ENCODE measurements at regions not wholly inside any gene's neighbourhood (a gene's known extent, or its start where the extent isn't known, plus 50 kb on each side); places are given as distances from the start of the nearest gene placed in this dataset.

- no peak overlapping the region for H2BK12ac ChIP-seq (ENCODE audit: low read depth, low read length)
- no peaks in the 10 kb centered on the region for H3K9me3 ChIP-seq (ENCODE audit: insufficient read depth in 2 of 2, low read depth in 1 of 2, low read length in 1 of 2)
- no peak overlapping the region for H3K4ac ChIP-seq (replicated peaks; ENCODE audit: insufficient read length, low read depth, low read length)
- H2BK5ac ChIP-seq (ENCODE audit: low read depth, low read length): no peak overlapping the region
- FAIRE-seq (no peak), DNase-seq (ENCODE audit: low read depth in 1 of 2, low spot score in 2 of 2) (no peak)
- no peak overlapping the region for H3K9ac ChIP-seq (replicated peaks in 1 of 4; ENCODE audit: extremely low read depth in 1 of 4, low read depth in 3 of 4, low read length in 3 of 4)
- H2BK120ac ChIP-seq (replicated peaks; ENCODE audit: low read depth, low read length): no peak overlapping the region
- H3K79me2 ChIP-seq (ENCODE audit: control insufficient read depth in 1 of 2, insufficient read depth in 2 of 2, low read length in 2 of 2): no peaks in the 10 kb centered on the region
- H3K56ac ChIP-seq (replicated peaks; ENCODE audit: insufficient read length, low read depth, low read length): no peak overlapping the region
- no peaks in the 10 kb centered on the region for H3K4me1 ChIP-seq (replicated peaks in 1 of 4; ENCODE audit: control insufficient read depth in 3 of 4, insufficient read depth in 4 of 4, low read length in 3 of 4)
- H3K23ac ChIP-seq (ENCODE audit: insufficient read length): no peak overlapping the region
- H3K27ac ChIP-seq (ENCODE audit: low read depth, low read length): no peak overlapping the region
- CTCF ChIA-PET (ENCODE audit: partially characterized antibody): interaction anchor here (0.8 to 1.7 kb wide), 6 partner anchors 8 to 530 kb away, joined by 3 to 8 read pairs (median 4); no protein-coding TSS in a partner anchor
- no peak overlapping the region for H4K5ac ChIP-seq (ENCODE audit: insufficient read length, low read depth, low read length)
- H2AFZ ChIP-seq (ENCODE audit: low read length): no peak overlapping the region
- H3K4me3 ChIP-seq (ENCODE audit: extremely low read depth in 1 of 4, insufficient read depth in 2 of 4, low read depth in 3 of 4, low read length in 4 of 4): no peak overlapping the region
- no peak overlapping the region for H3K4me2 ChIP-seq (ENCODE audit: insufficient read depth in 1 of 2, low read depth in 2 of 2, low read length in 2 of 2)
- no peak overlapping the region for H2BK20ac ChIP-seq (ENCODE audit: low read length)
- no peaks in the 10 kb centered on the region for H3K36me3 ChIP-seq (ENCODE audit: control insufficient read depth in 2 of 4, insufficient read depth in 4 of 4, low read length in 3 of 4)
- no peak overlapping the region for H4K91ac ChIP-seq (replicated peaks; ENCODE audit: insufficient read length, low read length)
- H4K8ac ChIP-seq (ENCODE audit: extremely low read depth, insufficient read depth, low read length): no peak overlapping the region
- H3K14ac ChIP-seq (ENCODE audit: insufficient read length): no peak overlapping the region
- no peaks in the 10 kb centered on the region for H3K27me3 ChIP-seq (replicated peaks in 1 of 4; ENCODE audit: control insufficient read depth in 3 of 4, extremely low read depth in 1 of 4, insufficient read depth in 3 of 4, low read length in 3 of 4)
- 92% methylated on average over 4 of the region's 4 CpGs; no CpG with 5 or more reads in 1 of the 2 experiments for WGBS, 2 experiments (ENCODE audit: extremely low coverage in 1 of 2, insufficient coverage in 1 of 2, insufficient read length in 1 of 2, insufficient replicate concordance in 2 of 2, low coverage in 1 of 2, low lambda C conversion rate in 2 of 2, missing lambda C conversion rate in 1 of 2)
- H3K23me2 ChIP-seq (ENCODE audit: low read depth, low read length): no peaks in the 10 kb centered on the region
- H2BK15ac ChIP-seq (ENCODE audit: low read length): no peak overlapping the region
- H3K18ac ChIP-seq (ENCODE audit: extremely low read depth, low read length): no peak overlapping the region
- POLR2A ChIA-PET (ENCODE audit: partially characterized antibody): no interaction called here
- no peak overlapping the region for H2AK5ac ChIP-seq (ENCODE audit: low read depth, low read length)
- H3K79me1 ChIP-seq (ENCODE audit: low read depth, low read length): no peaks in the 10 kb centered on the region
- H4K20me1 ChIP-seq (replicated peaks in 1 of 2; ENCODE audit: control insufficient read depth in 1 of 2, insufficient read depth in 2 of 2, low read length in 2 of 2): no peaks in the 10 kb centered on the region
- TF ChIP-seq GABPA (IDR thresholded peaks at IDR 0.05; ENCODE audit: borderline replicate concordance, insufficient read depth, low read length): no peak
- TF ChIP-seq CHD2 (IDR thresholded peaks at IDR 0.05; ENCODE audit: low read length): no peak
Measured at GRCh38 chr5:155293605-155294178, 280.1 kb downstream of the KIF4B start.

All from H1 (cell line).